Lower leg skin (tissue), 4 donors: ENCODE measurements at regions not wholly inside any gene's neighbourhood (a gene's known extent, or its start where the extent isn't known, plus 50 kb on each side); places are given as distances from the start of the nearest gene placed in this dataset.

Source experiments
- DNase-seq, 2 donors: peaks; one replicate each; pipeline ENCODE4 v3.0.0-alpha.2; 2019; ENCODE audit warnings: low spot score in 2 of 2
- H3K4me3 ChIP-seq: fragments of 200-600 bp; sonication (generic); 2 replicates; pipeline ENCODE4 v1.5.1; 2017; ENCODE audit warnings: mild to moderate bottlenecking, low read depth; ENCODE audit not compliant: poor library complexity, severe bottlenecking
- CTCF ChIP-seq, 3 donors: fragments of 450-650 bp; IDR thresholded peaks; one replicate each; pipeline ENCODE4 v1.5.1; 2016; ENCODE audit warnings: antibody characterized with exemption in 3 of 3, mild to moderate bottlenecking in 3 of 3, moderate library complexity in 2 of 3
- POLR2A ChIP-seq, 2 donors: fragments of 450-650 bp; IDR thresholded peaks; one replicate each; pipeline ENCODE4 v1.6.1; 2016 to 2017; ENCODE audit warnings: antibody characterized with exemption in 2 of 2, mild to moderate bottlenecking in 1 of 2, moderate library complexity in 1 of 2
- WGBS, 2 donors: methylation state at CpG; one replicate each; pipeline ENCODE4 v1.1.5; 2018; 5-methylcytosine and 5-hydroxymethylcytosine counted together
- intact Hi-C: fragments of 100-400 bp; cut with DNase I; formaldehyde crosslinking; loops from one replicate; pipeline ENCODE4 v1.15.0; 2023; ENCODE audit warnings: low total_unique reads

- intact Hi-C loops: no loop called here
- WGBS, 2 donors: 87 to 95% methylated on average over 2 of the region's 2 CpGs
- no peak for DNase-seq
- no peak for TF ChIP-seq POLR2A (IDR thresholded peaks at IDR 0.05)
- TF ChIP-seq CTCF (IDR thresholded peaks at IDR 0.05): no peak
- no peak overlapping the region for H3K4me3 ChIP-seq
Observed at GRCh38 chr9:118366228-118366627, 662.0 kb downstream of the TLR4 start.

- no peak for TF ChIP-seq POLR2A (IDR thresholded peaks at IDR 0.05)
- no peak for TF ChIP-seq CTCF (IDR thresholded peaks at IDR 0.05)
- H3K4me3 ChIP-seq: no peak overlapping the region
- intact Hi-C loops: no loop called here
- no peak for DNase-seq
Observed at GRCh38 chr9:118367383-118367782, 663.2 kb downstream of the TLR4 start.

GRCh38 chr9:118384531-118385100, 680.4 kb downstream of the TLR4 start:
- WGBS, 2 donors: 65 to 72% methylated on average over 3 of the region's 3 CpGs
- intact Hi-C loops: no loop called here
- DNase-seq: no peak
- no peak overlapping the region for H3K4me3 ChIP-seq
- TF ChIP-seq CTCF (IDR thresholded peaks at IDR 0.05) (no peak), POLR2A (IDR thresholded peaks at IDR 0.05) (no peak)

- no peak for TF ChIP-seq POLR2A (IDR thresholded peaks at IDR 0.05)
- no peak for TF ChIP-seq CTCF (IDR thresholded peaks at IDR 0.05)
- intact Hi-C loops: no loop called here
- 59 to 71% methylated on average over 2 of the region's 2 CpGs for WGBS, 2 donors
Observed at GRCh38 chr9:118395415-118395814, 691.2 kb downstream of the TLR4 start.

GRCh38 chr9:118401546-118401945, 697.3 kb downstream of the TLR4 start:
- WGBS, 2 donors: 6 to 7% methylated on average over 1 of the region's 1 CpG
- TF ChIP-seq CTCF (IDR thresholded peaks at IDR 0.05) (no peak), POLR2A (IDR thresholded peaks at IDR 0.05) (no peak)
- DNase-seq: no peak
- no peak overlapping the region for H3K4me3 ChIP-seq
- intact Hi-C loops: no loop called here

More at GRCh38 chr9:118395415-118395814, 691.2 kb downstream of the TLR4 start:
- DNase-seq: no peak
- no peak overlapping the region for H3K4me3 ChIP-seq

- H3K4me3 ChIP-seq: no peak overlapping the region
Observed at GRCh38 chr9:118414676-118415075, 710.5 kb downstream of the TLR4 start.

More at GRCh38 chr9:118414676-118415075, 710.5 kb downstream of the TLR4 start:
- intact Hi-C loops: no loop called here
- TF ChIP-seq POLR2A (IDR thresholded peaks at IDR 0.05) (no peak), CTCF (IDR thresholded peaks at IDR 0.05) (no peak)
- DNase-seq: no peak
- WGBS, 2 donors: 41 to 43% methylated on average over 2 of the region's 2 CpGs
